Jurkat, Clone E6-1 (cell line): ENCODE measurements at regions not wholly inside any gene's neighbourhood (a gene's known extent, or its start where the extent isn't known, plus 50 kb on each side); places are given as distances from the start of the nearest gene placed in this dataset.
"Not testable (repeated sequence)": the region's sequence is repeated elsewhere in the genome, so short reads cannot be mapped to it uniquely, and the experiment has no call there.

Experiments used
- DNase-seq: peaks from one replicate; pipeline ENCODE4 v3.0.0-alpha.2; 2011; ENCODE audit warnings: low read depth, low spot score
- H3K4me3 ChIP-seq: 2 replicates; pipeline ENCODE4 v1.5.1; 2011; ENCODE audit warnings: mild to moderate bottlenecking, low read length, control low read depth, moderate library complexity

- H3K4me3 ChIP-seq: no peak overlapping the region
- peak; percentile 9 for DNase-seq
These were observed 135.8 kb downstream of the USP31 start for GRCh38 chr16:23013484-23013883.

GRCh38 chr16:23009075-23009474 is 140.2 kb downstream of the USP31 start:
- no peak for DNase-seq
- H3K4me3 ChIP-seq: no peak overlapping the region

- no peak overlapping the region for H3K4me3 ChIP-seq
- DNase-seq: no peak
These were observed 141.2 kb downstream of the USP31 start for GRCh38 chr16:23008041-23008440.

- no peak overlapping the region for H3K4me3 ChIP-seq
- DNase-seq: no peak
These were observed 142.9 kb downstream of the USP31 start for GRCh38 chr16:23006380-23006779.

GRCh38 chr16:23005951-23006350 is 143.3 kb downstream of the USP31 start:
- no peak overlapping the region for H3K4me3 ChIP-seq
- no peak for DNase-seq

GRCh38 chr16:22989598-22989997 is 159.7 kb downstream of the USP31 start:
- no peak overlapping the region for H3K4me3 ChIP-seq
- DNase-seq: no peak

GRCh38 chr16:22983614-22984013 is 165.6 kb downstream of the USP31 start:
- no peak overlapping the region for H3K4me3 ChIP-seq
- DNase-seq: no peak

GRCh38 chr16:22980514-22980913 is 166.6 kb downstream of the HS3ST2 start:
- not testable (repeated sequence) for DNase-seq, H3K4me3 ChIP-seq

- no peak for DNase-seq
- H3K4me3 ChIP-seq: no peak overlapping the region
These were observed 165.1 kb downstream of the HS3ST2 start for GRCh38 chr16:22979038-22979437.

GRCh38 chr16:22977294-22977697 is 163.3 kb downstream of the HS3ST2 start:
- no peak overlapping the region for H3K4me3 ChIP-seq
- DNase-seq: peak; percentile 28

GRCh38 chr16:22973522-22973921 is 159.6 kb downstream of the HS3ST2 start:
- DNase-seq: no peak
- H3K4me3 ChIP-seq: no peak overlapping the region

GRCh38 chr16:22971346-22971924 is 157.5 kb downstream of the HS3ST2 start:
- DNase-seq: no peak
- H3K4me3 ChIP-seq: no peak overlapping the region

GRCh38 chr16:22970209-22970865 is 156.4 kb downstream of the HS3ST2 start:
- H3K4me3 ChIP-seq: no peak overlapping the region
- DNase-seq: no peak

GRCh38 chr16:22969567-22969966 is 155.6 kb downstream of the HS3ST2 start:
- DNase-seq: no peak
- H3K4me3 ChIP-seq: no peak overlapping the region

GRCh38 chr16:22968931-22969330 is 155.0 kb downstream of the HS3ST2 start:
- DNase-seq: no peak
- H3K4me3 ChIP-seq: no peak overlapping the region

- DNase-seq: no peak
- no peak overlapping the region for H3K4me3 ChIP-seq
These were observed 153.6 kb downstream of the HS3ST2 start for GRCh38 chr16:22967521-22968095.
